ENCODE measurements at regions not wholly inside any gene's neighbourhood (a gene's known extent, or its start where the extent isn't known, plus 50 kb on each side); places are given as distances from the start of the nearest gene placed in this dataset.

GRCh38 chr16:58970775-58971174 is 236.7 kb upstream of the GOT2 start:
- no peak overlapping the region for H3K4me3 Mint-ChIP-seq
- no peak for DNase-seq (ENCODE audit: low spot score in 2 of 2, unreplicated experiment in 2 of 2)
- no peaks in the 10 kb centered on the region for H3K9me3 Mint-ChIP-seq
- H3K27me3 Mint-ChIP-seq (ENCODE audit: low read depth), result no peaks in the 10 kb centered on the region
- TF ChIP-seq CTCF (IDR thresholded peaks at IDR 0.05; ENCODE audit: unreplicated experiment), result no peak
- no peak overlapping the region for H3K27ac Mint-ChIP-seq
- no peaks in the 10 kb centered on the region for H3K4me1 Mint-ChIP-seq
- no peaks in the 10 kb centered on the region for H3K36me3 Mint-ChIP-seq

GRCh38 chr16:58963479-58963878 is 229.4 kb upstream of the GOT2 start:
- DNase-seq (ENCODE audit: low spot score in 2 of 2, unreplicated experiment in 2 of 2), result no peak
- TF ChIP-seq CTCF (IDR thresholded peaks at IDR 0.05; ENCODE audit: unreplicated experiment), result no peak
- no peak overlapping the region for H3K4me3 Mint-ChIP-seq
- H3K36me3 Mint-ChIP-seq, result no peaks in the 10 kb centered on the region
- H3K27ac Mint-ChIP-seq, result no peak overlapping the region
- peaks cover 3% of the 10 kb centered on the region for H3K9me3 Mint-ChIP-seq
- no peaks in the 10 kb centered on the region for H3K4me1 Mint-ChIP-seq
- H3K27me3 Mint-ChIP-seq (ENCODE audit: low read depth), result peaks cover 2% of the 10 kb centered on the region

GRCh38 chr16:58962811-58963210 is 228.7 kb upstream of the GOT2 start:
- no peak for TF ChIP-seq CTCF (IDR thresholded peaks at IDR 0.05; ENCODE audit: unreplicated experiment)
- no peak for DNase-seq (ENCODE audit: low spot score in 2 of 2, unreplicated experiment in 2 of 2)
- Mint-ChIP-seq H3K27ac (no peak overlapping the region), H3K36me3 (no peaks in the 10 kb centered on the region), H3K4me3 (no peak overlapping the region), H3K9me3 (peaks cover 3% of the 10 kb centered on the region), H3K4me1 (no peaks in the 10 kb centered on the region), H3K27me3 (ENCODE audit: low read depth) (peaks cover 2% of the 10 kb centered on the region)

- H3K27me3 Mint-ChIP-seq (ENCODE audit: low read depth), result peaks cover 2% of the 10 kb centered on the region
- H3K4me3 Mint-ChIP-seq, result no peak overlapping the region
- no peak for TF ChIP-seq CTCF (IDR thresholded peaks at IDR 0.05; ENCODE audit: unreplicated experiment)
- DNase-seq (ENCODE audit: low spot score in 2 of 2, unreplicated experiment in 2 of 2), result no peak
- no peaks in the 10 kb centered on the region for H3K4me1 Mint-ChIP-seq
- no peaks in the 10 kb centered on the region for H3K36me3 Mint-ChIP-seq
- H3K27ac Mint-ChIP-seq, result no peak overlapping the region
- H3K9me3 Mint-ChIP-seq, result peaks cover 3% of the 10 kb centered on the region
Measured at GRCh38 chr16:58960484-58960883, 226.4 kb upstream of the GOT2 start.

- H3K36me3 Mint-ChIP-seq, result no peaks in the 10 kb centered on the region
- DNase-seq (ENCODE audit: low spot score in 2 of 2, unreplicated experiment in 2 of 2), result no peak
- H3K27me3 Mint-ChIP-seq (ENCODE audit: low read depth), result peaks cover 3% of the 10 kb centered on the region
- peaks cover 3% of the 10 kb centered on the region for H3K9me3 Mint-ChIP-seq
- TF ChIP-seq CTCF (IDR thresholded peaks at IDR 0.05; ENCODE audit: unreplicated experiment), result no peak
- no peak overlapping the region for H3K4me3 Mint-ChIP-seq
- H3K4me1 Mint-ChIP-seq, result no peaks in the 10 kb centered on the region
- no peak overlapping the region for H3K27ac Mint-ChIP-seq
Measured at GRCh38 chr16:58960034-58960433, 225.9 kb upstream of the GOT2 start.

GRCh38 chr16:58958749-58959148 is 224.6 kb upstream of the GOT2 start:
- H3K36me3 Mint-ChIP-seq, result no peaks in the 10 kb centered on the region
- no peak for TF ChIP-seq CTCF (IDR thresholded peaks at IDR 0.05; ENCODE audit: unreplicated experiment)

More at GRCh38 chr16:58958749-58959148, 224.6 kb upstream of the GOT2 start:
- Mint-ChIP-seq H3K4me1 (no peaks in the 10 kb centered on the region), H3K27me3 (ENCODE audit: low read depth) (peaks cover 3% of the 10 kb centered on the region), H3K27ac (no peak overlapping the region), H3K9me3 (no peaks in the 10 kb centered on the region), H3K4me3 (no peak overlapping the region)
- DNase-seq (ENCODE audit: low spot score in 2 of 2, unreplicated experiment in 2 of 2), result no peak
